ENCODE measurements at regions not wholly inside any gene's neighbourhood (a gene's known extent, or its start where the extent isn't known, plus 50 kb on each side); places are given as distances from the start of the nearest gene placed in this dataset.
"Not testable (repeated sequence)": the region's sequence is repeated elsewhere in the genome, so short reads cannot be mapped to it uniquely, and the experiment has no call there.

GRCh38 chr5:88034520-88034919, 234.1 kb downstream of the TMEM161B start:
- DNase-seq (ENCODE audit: low spot score) (no peak), ATAC-seq (ENCODE audit: low FRiP score) (no peak)
- no peak for TF ChIP-seq CTCF (IDR thresholded peaks at IDR 0.05)

DNA sequence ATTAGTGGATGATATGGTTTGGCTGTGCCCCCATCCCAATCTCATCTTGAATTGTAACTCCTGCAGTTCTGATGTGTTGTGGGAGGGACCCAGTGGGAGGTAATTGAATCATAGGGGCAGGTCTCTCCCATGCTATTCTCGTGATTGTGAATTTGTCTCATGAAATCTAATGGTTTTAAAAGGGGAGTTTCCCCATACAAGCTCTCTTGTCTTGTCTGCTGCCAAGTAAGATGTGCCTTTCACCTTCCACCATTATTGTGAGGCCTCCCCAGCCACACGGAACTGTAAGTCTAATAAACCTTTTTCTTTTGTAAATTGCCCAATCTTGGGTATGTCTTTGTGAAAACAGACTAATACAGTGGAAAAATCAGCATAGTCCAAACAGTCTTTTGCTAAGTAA, 235.5 kb downstream of the TMEM161B start:
- TF ChIP-seq CTCF (IDR thresholded peaks at IDR 0.05): no peak
- ATAC-seq (ENCODE audit: low FRiP score): no peak
- DNase-seq (ENCODE audit: low spot score): no peak

DNA sequence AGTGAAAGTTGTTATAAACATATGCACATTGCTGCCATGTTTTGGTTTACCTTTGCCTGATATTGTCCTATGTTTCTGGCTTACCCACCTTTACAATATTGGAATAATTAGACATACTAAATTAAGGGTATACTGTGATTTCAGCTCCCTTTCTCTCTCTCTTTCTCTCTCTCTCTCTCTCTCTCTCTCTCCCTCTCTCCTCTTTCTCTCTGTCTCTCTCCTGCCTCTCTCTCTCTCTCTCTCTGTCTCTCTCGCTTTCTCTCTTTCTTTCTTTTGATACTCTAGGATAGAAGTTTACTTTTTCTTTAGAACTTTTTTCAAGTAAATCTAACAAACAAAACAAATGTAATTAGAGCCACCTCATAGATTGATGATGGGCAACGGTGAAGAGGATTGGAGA, 239.6 kb downstream of the TMEM161B start:
- TF ChIP-seq CTCF (IDR thresholded peaks at IDR 0.05): no peak
- ATAC-seq (ENCODE audit: low FRiP score) (no peak), DNase-seq (ENCODE audit: low spot score) (no peak)

DNA sequence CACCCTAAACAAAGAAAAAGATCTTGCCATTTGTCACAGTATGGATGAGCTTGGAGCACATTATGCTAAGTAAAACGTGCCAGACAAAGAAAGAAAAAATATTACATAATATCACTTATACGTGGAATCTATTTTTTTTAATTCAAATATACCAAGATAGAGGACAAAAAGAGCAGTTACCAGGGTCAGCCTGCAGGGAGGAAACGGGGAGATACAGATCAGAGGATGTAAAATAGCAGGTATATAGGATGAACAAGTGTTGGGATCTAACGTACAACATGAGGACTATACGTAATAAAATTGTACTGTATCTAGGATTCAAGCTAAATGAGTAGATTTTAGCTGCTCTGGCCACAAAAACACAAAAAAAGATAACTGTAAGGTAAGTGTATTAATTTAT, 247.5 kb downstream of the TMEM161B start:
- no peak for TF ChIP-seq CTCF (IDR thresholded peaks at IDR 0.05)
- DNase-seq (ENCODE audit: low spot score) (no peak), ATAC-seq (ENCODE audit: low FRiP score) (no peak)

DNA sequence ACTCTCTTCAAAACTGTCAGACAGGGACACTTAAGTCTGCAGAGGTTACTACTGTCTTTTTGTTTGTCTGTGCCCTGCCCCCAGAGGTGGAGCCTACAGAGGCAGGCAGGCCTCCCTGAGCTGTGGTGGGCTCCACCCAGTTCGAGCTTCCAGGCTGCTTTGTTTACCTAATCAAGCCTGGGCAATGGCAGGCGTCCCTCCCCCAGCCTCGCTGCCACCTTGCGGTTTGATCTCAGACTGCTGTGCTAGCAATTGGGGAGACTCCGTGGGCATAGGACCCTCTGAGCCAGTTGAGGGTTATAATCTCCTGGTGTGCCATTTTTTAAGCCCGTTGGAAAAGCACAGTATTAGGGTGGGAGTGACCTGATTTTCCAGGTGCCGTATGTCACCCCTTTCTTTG, 253.7 kb downstream of the TMEM161B start:
- not testable (repeated sequence) for ATAC-seq (ENCODE audit: low FRiP score)

DNA sequence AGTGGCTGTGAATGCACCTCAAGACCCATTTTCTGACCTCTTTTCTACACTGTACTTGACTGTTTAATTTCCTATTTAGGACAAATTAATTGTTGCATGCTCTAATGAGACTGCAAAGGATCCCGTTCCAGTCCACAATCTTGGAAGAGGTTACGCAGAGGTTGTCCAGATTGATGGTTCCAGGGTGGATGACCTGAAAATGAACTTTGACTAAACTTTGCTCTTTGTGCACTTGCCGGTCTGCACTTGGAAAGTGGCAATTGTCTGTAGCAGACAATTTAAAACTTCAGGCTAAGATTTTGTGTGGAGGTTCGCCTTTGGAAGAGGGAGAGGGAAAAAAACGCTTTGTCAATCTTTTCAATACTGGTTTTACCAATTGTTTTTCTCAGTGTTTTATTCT, 267.8 kb downstream of the TMEM161B start:
- ATAC-seq (ENCODE audit: low FRiP score): no peak
- TF ChIP-seq CTCF (IDR thresholded peaks at IDR 0.05): no peak

More for the DNA sequence above, 253.7 kb downstream of the TMEM161B start:
- not testable (repeated sequence) for DNase-seq (ENCODE audit: low spot score)

GRCh38 chr5:87997662-87998061, 271.0 kb downstream of the TMEM161B start:
- ATAC-seq (ENCODE audit: low FRiP score): no peak
- no peak for DNase-seq (ENCODE audit: low spot score)
- no peak for TF ChIP-seq CTCF (IDR thresholded peaks at IDR 0.05)

More for the DNA sequence above, 267.8 kb downstream of the TMEM161B start:
- DNase-seq (ENCODE audit: low spot score): no peak

- ATAC-seq (ENCODE audit: low FRiP score) (no peak), DNase-seq (ENCODE audit: low spot score) (no peak)
- no peak for TF ChIP-seq CTCF (IDR thresholded peaks at IDR 0.05)
These were observed 302.4 kb downstream of the TMEM161B start for GRCh38 chr5:87966213-87966612.
